ENCODE measurements at regions not wholly inside any gene's neighbourhood (a gene's known extent, or its start where the extent isn't known, plus 50 kb on each side); places are given as distances from the start of the nearest gene placed in this dataset.

DNA sequence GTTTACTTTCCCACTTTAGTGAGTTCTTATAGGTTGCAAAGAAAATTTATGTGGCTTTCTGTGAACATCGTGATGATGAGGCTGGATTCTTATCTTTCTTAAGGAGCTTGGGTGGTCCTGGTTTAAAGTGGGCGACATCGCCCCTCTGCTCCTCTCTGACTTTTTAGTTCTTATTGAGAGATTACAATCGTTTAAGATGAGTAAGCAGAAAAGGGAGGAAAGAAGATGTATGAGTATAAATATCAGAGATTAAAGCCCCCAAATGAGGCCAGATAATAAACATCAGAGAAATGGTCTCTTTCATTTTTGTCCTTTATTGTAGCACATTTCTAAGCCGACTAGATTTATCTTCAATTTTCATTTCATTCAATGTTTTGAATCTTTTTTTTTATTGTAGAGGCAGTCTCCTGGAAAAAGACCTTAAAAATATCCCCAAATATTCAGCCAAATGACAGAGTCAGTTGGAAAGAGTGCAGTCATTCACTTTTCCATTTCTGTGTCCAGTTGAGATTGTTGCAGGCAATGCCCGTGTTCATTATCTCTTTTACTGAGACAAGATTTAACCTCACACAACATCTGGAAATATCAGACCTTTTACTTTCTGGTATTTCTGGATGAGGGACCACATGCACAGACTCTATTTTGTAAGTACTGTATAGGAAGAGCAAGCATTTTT, 62.0 kb upstream of the PDE7B start:
- TF ChIP-seq CTCF (IDR thresholded peaks at IDR 0.05), result no peak
- no peak for TF ChIP-seq POLR2A (IDR thresholded peaks at IDR 0.05)

All from sigmoid colon (tissue), 3 donors.